IPS-18c (cell line): ENCODE measurements at regions not wholly inside any gene's neighbourhood (a gene's known extent, or its start where the extent isn't known, plus 50 kb on each side); places are given as distances from the start of the nearest gene placed in this dataset.
"Not testable (repeated sequence)": the region's sequence is repeated elsewhere in the genome, so short reads cannot be mapped to it uniquely, and the experiment has no call there.

Experiments used
- H3K4me3 ChIP-seq: 2 replicates; pipeline ENCODE4 v1.7.0; 2013; ENCODE audit warnings: low read depth, mild to moderate bottlenecking, low read length, moderate library complexity; ENCODE audit not compliant: insufficient read depth
- H3K9me3 ChIP-seq: one replicate; pipeline ENCODE4 v1.6.1; 2013; ENCODE audit warnings: mild to moderate bottlenecking, low read length, moderate library complexity; ENCODE audit not compliant: control insufficient read depth, insufficient read depth

DNA sequence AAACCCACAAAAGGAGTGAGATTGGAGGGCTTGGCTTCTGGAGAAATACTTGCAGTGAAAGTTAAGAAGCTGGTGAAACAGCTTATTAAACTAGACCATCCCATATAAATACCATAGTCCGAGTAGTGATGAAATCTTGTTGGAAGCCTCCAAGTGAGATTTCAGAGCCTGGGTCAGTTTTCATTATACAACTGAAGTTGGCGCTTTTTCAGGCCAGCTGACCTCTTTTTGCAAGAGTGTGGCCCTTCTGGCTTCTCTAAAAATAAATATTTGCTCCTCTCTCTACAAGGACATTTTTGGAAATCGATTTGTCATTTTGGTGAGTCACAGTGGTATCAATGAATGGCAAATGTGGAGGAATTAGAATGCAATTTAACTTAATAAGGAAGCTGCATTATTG, 51.2 kb upstream of the THRB start:
- Histone ChIP-seq H3K4me3 (no peak overlapping the region), H3K9me3 (no peaks in the 10 kb centered on the region)

GRCh38 chr3:24548278-24548677, 53.6 kb upstream of the THRB start:
- Histone ChIP-seq H3K9me3 (no peaks in the 10 kb centered on the region), H3K4me3 (no peak overlapping the region)

- H3K9me3 ChIP-seq: no peaks in the 10 kb centered on the region
- no peak overlapping the region for H3K4me3 ChIP-seq
These were observed 55.9 kb upstream of the THRB start for GRCh38 chr3:24550588-24550987.

DNA sequence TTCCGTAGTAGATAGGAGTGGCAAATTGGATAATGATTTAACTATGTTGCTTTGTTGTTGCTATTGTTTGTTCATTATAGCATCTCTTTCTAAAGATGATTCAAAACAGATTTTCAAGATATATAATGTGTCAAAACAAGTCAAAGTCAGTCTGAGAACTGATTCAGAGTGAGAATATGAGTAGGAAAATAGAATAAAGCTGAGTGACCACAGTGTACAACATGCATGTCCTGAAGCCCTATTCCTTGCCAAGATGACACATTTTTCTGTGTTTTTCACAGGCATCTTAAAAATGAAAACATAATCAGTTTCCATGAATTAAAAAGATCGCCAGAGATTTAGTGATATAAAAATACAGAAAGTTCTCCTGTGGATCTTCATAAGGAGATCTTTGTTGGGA, 57.0 kb upstream of the THRB start:
- H3K4me3 ChIP-seq: no peak overlapping the region
- H3K9me3 ChIP-seq: no peaks in the 10 kb centered on the region

GRCh38 chr3:24562895-24563294, 68.2 kb upstream of the THRB start:
- H3K9me3 ChIP-seq: no peaks in the 10 kb centered on the region
- H3K4me3 ChIP-seq: no peak overlapping the region

DNA sequence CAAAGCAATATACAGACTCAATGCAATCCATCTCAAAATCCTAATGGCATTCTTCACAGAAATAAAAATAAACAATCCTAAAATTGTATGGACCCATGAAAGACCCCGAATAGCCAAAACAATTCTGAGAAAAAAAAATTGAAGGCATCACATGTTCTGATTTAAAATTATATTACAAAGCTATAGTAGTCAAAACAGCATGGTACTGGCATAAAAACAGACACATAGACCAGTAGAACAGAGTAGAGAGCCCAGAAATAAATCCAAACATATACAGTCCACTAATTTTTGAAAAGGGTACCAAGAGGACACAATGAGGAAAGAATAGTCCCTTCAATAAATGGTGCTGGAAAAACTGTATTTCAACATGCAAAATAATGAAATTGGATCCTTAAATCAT, 70.4 kb upstream of the THRB start:
- H3K9me3 ChIP-seq: no peaks in the 10 kb centered on the region
- no peak overlapping the region for H3K4me3 ChIP-seq

- Histone ChIP-seq H3K4me3 (no peak overlapping the region), H3K9me3 (no peaks in the 10 kb centered on the region)
These were observed 71.0 kb upstream of the THRB start for GRCh38 chr3:24565656-24566055.

DNA sequence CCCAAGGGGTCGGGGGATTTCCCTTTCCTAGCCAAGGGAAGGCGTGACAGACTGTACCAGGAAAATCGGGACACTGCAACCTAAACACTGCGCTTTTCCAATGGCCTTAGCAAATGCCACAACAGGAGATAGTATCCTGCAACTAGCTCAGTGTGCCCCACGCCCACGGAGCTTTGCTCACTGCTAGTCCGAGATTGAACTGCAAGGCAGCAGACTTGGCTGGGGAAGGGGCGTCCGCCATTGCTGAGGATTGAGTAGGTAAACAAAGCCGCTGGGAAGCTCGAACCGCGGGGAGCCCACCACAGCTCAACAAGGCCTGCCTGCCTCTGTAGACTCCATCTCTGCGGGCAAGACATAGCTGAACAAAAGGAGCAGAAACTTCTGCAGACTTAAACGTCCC, 72.3 kb upstream of the THRB start:
- no peak overlapping the region for H3K4me3 ChIP-seq
- H3K9me3 ChIP-seq: no peaks in the 10 kb centered on the region

DNA sequence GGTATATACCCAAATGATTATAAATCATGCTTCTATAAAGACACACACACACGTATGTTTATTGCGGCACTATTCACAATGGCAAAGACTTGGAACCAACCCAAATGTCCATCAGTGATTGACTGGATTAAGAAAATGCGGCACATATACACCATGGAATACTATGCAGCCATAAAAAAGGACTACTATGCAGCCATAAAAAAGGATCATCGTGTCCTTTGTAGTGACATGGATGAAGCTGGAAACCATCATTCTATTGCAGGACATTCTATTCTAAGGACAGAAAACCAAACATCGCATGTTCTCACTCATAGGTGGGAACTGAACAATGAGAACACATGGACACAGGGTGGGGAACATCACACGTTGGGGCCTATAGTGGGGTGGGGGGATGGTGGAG, 77.8 kb upstream of the THRB start:
- not testable (repeated sequence) for H3K9me3 ChIP-seq, H3K4me3 ChIP-seq

GRCh38 chr3:24573576-24573975, 78.9 kb upstream of the THRB start:
- H3K9me3 ChIP-seq: no peaks in the 10 kb centered on the region
- H3K4me3 ChIP-seq: no peak overlapping the region

- no peak overlapping the region for H3K4me3 ChIP-seq
- no peaks in the 10 kb centered on the region for H3K9me3 ChIP-seq
These were observed 83.7 kb upstream of the THRB start for GRCh38 chr3:24578324-24578723.

- Histone ChIP-seq H3K9me3 (no peaks in the 10 kb centered on the region), H3K4me3 (no peak overlapping the region)
These were observed 84.3 kb upstream of the THRB start for GRCh38 chr3:24578951-24579421.

GRCh38 chr3:24582431-24583403, 88.1 kb upstream of the THRB start:
- no peaks in the 10 kb centered on the region for H3K9me3 ChIP-seq
- no peak overlapping the region for H3K4me3 ChIP-seq

- no peak overlapping the region for H3K4me3 ChIP-seq
- H3K9me3 ChIP-seq: no peaks in the 10 kb centered on the region
These were observed 92.3 kb upstream of the THRB start for GRCh38 chr3:24586920-24587319.

DNA sequence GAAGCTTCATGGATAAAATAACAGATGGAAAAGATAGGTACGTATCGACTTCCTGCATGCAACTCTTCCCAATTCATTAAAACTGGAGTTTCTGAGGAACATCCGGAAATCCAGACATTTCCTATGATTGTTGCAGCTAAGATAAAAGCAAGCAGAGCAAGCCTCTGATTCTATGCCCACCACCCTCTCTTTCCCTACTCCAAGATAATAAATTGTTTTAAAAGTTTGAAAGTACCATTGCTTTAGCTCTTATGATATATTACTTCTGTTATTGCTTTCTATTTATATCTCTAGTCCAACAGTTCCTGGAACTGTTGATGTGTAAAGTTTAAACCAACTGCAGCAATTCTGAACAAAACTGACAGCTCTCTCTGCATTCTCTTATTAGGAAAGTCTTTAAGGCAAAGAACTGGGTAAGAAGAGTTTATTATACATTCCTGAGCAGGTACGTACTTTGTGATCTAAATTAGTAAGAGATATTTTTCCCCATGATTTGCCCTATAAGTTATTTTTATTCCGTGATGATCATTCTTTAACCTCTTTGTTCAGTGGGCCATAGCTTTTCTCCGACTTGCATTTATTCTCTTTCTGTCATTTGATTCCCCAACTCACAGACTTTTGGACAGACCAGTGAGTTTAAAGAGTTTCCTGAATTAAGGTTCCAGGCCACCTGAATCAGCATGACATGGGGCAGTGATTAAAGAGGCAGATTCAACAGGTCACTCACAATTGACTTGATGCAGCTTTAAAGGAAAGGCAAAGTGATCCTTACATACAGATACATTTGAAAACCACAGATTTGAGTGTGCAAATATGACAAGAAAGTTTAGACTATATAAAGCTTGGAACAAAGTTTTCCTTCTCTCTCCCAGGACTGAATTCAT, 94.2 kb upstream of the THRB start:
- Histone ChIP-seq H3K9me3 (no peaks in the 10 kb centered on the region), H3K4me3 (no peak overlapping the region)

DNA sequence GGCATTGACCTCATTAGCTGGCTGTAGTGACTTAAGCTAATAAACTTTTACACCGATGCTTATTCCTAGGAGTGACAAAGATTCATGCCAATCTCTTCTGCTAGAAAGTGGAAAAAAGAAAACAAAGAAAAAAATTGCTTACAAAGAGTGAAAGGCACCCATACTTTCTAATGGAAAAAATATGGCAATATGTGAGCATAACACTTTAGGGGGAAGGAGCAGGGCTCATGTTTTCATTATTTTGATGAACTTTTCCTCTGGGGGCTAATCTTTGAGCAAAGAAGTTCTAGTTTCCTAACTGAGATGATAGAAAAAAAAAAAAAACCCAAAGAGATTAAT, 94.8 kb upstream of the THRB start:
- Histone ChIP-seq H3K4me3 (no peak overlapping the region), H3K9me3 (no peaks in the 10 kb centered on the region)

GRCh38 chr3:24589931-24590880, 95.6 kb upstream of the THRB start:
- Histone ChIP-seq H3K4me3 (no peak overlapping the region), H3K9me3 (no peaks in the 10 kb centered on the region)
